Limb (tissue), 2 donors: ENCODE measurements at regions not wholly inside any gene's neighbourhood (a gene's known extent, or its start where the extent isn't known, plus 50 kb on each side); places are given as distances from the start of the nearest gene placed in this dataset.
A peak's percentile ranks its signal among the peaks of the same experiment; 100 is the strongest.

Source experiments
- DNase-seq, 2 donors: peaks; one replicate each; pipeline ENCODE4 v3.0.0-alpha.2; 2016; ENCODE audit errors: extremely low spot score in 2 of 2

- DNase-seq, result no peak
Measured at GRCh38 chr21:25331286-25331685, 276.0 kb downstream of the MRPL39 start.

DNA sequence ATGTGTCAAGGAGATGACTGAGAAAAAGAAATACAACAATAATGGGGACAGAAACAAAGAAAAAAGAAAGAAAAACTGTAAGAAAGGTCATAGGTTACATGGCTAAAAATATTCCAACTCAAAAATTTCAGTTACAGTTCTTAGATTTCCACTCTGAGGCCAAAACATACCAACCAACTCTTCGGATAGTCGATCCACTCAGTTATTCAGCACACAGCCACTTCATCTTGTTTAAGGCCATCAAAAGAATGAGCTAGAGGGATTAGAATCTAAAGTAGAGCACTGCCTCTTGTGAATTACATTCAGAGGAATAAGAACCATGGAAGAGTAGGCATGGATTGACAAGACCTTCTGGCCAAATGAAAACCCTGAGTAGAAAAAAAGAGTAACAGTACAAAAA, 277.0 kb downstream of the MRPL39 start:
- DNase-seq, result no peak

DNA sequence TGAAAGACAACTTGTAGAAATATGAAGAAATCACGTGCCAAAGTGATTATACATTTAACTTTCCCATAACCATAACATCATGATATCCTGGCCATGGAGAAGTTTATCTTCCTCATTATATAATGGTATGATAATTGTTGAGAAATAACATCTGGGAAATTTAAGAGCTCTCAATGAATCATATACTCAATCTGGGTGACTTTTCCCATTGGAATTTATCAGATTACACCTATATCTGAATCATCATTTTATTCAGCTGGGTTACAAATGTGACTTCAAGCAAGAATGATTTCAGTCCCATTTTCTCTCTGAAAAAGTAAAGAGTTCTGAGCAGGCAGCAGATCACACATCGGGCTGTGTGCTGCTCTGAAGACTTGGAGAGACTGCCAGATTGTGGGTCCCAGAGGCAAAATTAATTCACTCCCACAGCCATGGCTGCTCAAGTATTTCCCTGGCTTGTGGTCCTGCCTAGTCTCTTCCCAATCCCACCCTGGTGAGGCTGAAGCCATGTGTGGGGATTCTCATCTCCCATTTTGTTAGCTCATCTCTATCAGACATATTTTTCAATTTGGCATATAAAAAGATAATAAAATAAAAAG, 278.0 kb downstream of the MRPL39 start:
- no peak for DNase-seq

DNA sequence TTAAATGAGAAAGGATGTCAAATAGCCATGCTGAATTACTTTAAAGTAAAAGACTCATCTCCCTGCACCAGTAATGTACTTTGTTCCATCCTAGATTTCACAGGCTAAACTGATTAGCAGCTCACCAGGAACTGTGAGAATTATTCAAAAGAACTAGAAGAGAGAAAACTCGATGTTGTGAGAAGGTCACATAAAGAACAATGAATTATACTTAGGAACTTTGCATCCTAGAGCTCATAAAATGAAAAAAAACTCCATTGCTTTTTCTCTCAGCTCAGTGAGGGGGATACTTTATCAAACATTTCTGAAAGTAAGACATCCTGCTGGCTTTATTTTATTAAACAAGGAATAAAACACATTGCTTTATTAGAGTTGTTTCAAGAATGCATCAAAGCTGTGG, 278.5 kb downstream of the MRPL39 start:
- DNase-seq, result no peak

DNA sequence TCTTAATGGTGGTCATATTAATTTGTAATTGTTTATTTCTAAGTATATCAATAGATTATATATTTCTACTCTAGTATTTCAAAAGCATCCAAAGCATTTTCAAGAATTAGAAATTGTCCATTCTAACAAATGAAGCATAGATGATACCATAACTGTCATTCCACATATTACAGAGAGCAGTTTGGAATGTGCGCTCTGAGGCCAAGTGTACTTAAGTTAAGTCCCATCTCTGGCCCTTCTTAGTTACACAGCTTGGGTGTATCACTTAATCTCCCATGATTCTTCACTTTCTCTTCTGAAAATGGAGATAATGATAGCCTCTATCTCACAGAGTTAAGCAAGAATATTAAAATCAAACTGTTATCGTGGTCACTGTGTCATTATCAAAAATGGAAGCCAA, 281.1 kb downstream of the MRPL39 start:
- DNase-seq, result no peak

DNA sequence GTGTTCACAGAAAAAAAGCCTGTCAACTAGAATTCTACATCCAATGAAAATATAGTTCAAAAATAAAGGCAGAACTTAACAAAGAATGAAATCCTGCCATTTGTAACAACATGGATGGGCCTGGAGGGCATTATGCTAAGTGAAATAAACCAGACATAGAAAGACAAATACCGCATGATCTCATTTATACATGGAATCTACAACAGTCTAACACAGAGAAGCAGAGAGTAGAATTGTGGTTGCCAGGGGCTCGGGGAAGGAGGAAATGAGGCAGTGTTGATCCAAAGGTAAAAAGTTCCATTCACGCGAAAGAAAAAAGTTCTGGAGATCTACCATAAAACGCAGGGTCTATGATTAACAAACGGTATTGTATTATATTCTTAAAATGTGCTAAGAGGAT, 282.6 kb downstream of the MRPL39 start:
- DNase-seq, result no peak

GRCh38 chr21:25323356-25323949, 283.8 kb downstream of the MRPL39 start:
- no peak for DNase-seq

- DNase-seq, result no peak
Measured at GRCh38 chr21:25314247-25314646, 293.0 kb downstream of the MRPL39 start.

GRCh38 chr21:25313829-25314228, 293.5 kb downstream of the MRPL39 start:
- peak in 1 of 2 donors; percentile 27 for DNase-seq

GRCh38 chr21:25307489-25307888, 299.8 kb downstream of the MRPL39 start:
- no peak for DNase-seq

DNA sequence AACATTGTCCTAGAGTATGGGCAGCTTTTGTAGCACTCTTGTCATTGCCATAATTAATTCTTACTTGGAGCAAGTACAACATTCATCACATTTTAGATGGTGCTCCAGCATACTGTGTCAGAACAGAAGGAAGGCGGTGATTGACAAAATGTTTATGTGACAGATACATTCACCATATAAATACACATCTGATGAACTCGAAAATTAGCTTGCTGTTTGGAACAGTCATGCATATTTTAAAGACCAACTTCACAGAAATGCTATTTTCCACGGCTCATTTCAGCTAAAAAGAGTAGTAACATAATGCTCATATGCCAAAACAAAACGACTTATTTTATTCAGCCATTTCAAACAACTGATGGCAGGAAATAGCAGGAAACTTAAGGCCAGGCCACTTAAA, 302.7 kb downstream of the MRPL39 start:
- no peak for DNase-seq

DNA sequence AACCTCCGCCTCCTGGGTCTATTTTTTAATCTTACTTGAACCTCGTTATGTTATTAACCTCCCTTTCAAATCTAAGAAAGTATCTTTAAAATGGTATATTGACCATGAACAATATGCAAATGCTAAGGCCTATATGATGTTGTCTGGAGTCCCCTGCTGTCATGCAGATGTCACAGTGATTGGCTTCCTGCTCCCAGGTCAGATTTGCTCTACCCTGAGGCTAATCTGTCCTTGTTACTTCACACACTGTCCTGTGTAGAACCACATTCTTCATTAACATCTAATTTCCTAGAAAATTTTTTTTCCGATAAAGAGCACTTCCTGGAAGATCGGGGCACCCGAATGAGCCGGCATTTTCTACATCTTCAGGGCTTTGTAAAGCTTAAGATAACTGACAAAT, 306.6 kb downstream of the MRPL39 start:
- DNase-seq, result no peak

DNA sequence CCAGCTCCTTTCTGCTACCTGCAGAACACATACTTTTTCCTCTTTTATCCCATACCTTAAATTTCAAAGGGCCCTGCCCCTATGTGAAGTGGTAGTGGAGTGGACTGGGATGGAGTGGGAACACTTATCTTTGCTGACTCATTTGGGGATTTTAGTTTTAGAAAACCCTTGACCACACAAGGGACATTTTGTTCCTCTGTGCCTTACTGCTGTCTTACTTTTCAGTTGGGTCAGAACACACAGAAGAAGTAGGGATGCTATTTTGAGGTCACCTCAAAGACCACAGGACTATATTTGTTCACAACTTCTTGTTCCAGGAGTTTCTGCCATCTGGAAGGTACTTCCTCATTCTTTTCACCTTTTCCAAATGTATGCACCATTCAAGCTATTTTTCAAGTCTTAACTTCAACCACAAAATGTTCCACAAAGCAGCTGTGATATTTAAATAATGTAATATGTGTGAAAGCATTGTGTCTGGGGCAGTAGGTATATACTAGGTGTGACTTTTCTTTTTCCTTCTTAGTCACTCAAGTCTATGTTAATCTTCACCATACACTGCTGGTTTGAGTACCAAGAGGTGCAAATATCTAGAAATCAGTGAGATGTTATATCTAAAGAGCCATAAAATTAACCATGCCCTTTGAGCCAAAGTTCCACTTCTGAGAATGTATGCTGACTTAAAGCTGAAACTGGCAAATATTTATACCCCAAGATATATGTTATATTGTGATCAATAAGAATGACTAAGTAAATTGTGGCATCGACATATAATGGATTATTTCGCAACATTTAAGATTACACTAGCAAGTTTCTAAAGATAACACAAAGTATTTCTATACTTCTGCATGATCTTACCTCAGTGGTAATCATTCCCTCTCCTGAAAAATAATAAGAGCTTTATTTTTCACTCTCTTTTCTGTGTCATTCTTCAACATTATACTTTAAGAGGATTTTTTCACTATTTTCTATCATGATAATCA, 308.5 kb downstream of the MRPL39 start:
- no peak for DNase-seq

GRCh38 chr21:25297117-25297516, 310.2 kb downstream of the MRPL39 start:
- no peak for DNase-seq

DNA sequence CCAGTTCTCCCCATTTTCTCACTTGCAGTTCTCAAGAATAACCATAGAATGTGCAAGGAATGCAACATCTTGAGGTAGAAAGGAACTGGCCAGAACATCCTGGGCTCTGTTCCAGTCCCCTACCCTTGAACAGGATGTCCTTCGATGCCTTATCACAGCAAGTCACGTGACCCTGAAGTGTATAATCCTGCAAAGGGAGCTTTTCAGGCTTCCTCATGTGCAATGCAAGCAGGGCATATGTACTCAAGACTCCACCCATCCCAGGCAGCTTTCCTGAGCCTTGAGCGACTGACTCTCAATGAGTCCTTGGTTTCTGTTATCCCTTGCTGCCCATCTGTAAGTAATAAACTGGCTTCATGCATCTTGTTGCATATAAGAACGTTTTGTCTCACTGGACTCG, 311.0 kb downstream of the MRPL39 start:
- DNase-seq, result no peak

DNA sequence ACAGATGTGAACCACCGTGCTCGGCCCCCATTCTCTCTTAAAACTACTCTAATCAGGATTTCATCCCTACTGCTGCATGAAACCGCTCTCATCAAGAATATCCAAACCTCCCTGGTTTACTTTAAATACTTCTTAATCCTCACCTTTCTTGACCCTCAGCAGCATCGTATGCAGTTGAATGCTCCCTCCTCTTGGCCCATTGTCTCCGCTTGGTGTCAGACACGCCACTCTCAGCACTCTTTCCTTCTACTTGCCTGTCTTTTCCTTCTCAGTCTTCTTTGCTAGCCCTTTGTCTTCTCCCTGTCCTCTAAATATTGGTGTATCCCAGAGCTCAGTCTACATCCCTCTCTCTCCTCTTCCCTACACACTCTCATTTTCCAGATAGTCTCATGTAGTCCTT, 314.9 kb downstream of the MRPL39 start:
- DNase-seq, result no peak

DNA sequence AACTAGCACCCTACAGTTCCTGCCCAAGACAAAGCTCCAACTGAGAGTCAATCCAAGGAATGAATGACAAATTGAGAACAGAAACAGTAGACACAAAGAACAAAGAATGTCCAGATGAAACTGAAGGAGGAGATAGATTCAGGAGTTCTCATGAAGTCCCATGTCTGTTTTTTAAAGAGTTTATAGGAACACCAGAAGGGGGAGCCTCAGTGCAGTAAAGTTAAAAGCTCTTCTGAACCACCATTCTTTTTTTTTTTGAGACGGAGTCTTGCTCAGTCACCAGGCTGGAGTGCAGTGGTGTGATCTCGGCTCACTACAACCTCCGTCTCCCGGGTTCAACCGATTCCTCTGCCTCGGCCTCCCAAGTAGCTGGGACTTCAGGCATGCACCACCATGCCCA, 323.6 kb downstream of the MRPL39 start:
- DNase-seq, result no peak

GRCh38 chr21:25281134-25281533, 326.1 kb downstream of the MRPL39 start:
- DNase-seq, result no peak

DNA sequence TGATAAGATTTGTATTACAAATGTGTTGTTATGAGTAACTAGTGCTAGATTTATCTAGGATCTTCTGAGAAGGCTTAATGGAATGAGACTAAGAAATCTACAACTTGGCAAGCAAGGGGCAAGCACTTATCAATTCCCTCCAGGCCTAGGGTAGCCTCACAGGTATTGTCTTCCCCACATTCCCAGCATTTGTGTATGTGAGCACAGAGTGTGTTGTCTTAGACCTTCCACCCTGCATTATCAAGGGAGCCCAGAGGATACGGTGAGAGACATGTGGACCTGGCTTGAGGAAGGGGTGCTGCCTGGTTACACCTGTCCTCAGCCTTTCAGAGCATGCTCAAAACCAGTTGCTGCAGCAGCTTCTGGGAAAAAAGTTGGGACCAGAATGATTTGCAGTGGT, 327.2 kb downstream of the MRPL39 start:
- no peak for DNase-seq

- DNase-seq, result no peak
Measured at GRCh38 chr21:25273959-25274358, 333.3 kb downstream of the MRPL39 start.

DNA sequence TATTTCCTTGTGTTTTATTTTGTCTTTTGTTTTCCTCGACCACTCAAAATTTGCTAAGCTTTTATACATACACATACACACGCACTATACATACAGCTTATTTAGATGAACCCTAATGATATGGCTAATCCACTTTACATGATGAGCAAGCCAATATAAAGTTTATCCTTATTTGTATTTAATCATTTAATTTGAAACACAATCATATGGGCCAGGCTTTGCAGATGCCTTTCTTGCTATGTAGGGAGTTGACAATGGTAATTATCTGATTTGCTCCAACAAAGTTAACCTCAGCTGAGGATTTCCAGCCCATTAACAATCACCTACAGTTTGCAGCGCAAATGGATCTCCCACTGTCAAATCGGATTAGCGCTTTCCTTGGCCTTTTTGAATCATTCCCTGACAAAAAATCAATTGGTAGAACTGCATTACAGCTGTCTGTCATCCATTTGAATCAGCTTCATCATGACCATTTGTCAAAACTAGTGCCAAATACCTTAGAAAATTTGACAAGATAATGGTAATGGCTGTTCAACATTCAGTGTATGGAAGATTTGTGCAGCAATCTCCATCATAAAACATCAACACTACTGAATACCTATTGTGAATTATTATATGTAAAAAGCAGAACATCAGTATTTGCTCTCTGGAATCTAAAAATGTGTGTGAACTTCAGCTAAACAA, 352.6 kb downstream of the MRPL39 start:
- DNase-seq, result no peak

DNA sequence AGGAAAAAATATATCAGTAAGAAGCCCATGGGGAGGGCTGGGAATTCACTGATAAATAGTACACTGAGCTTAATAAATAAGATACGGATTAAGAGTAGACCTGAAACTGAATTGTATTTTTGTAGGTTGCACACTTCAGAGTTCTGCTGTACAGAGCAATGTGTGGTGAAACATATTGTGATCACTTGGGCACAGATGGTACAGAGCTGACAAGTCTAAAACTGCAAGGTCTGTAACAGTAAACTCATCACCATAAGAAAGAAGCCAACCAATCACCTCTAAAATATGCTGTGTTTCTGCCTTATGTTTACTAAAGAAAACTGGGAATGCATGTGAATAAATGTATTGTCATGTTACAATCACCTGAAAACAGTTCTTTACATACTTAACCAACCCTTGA, 360.7 kb downstream of the MRPL39 start:
- DNase-seq, result no peak
